ENCODE measurements at regions not wholly inside any gene's neighbourhood (a gene's known extent, or its start where the extent isn't known, plus 50 kb on each side); places are given as distances from the start of the nearest gene placed in this dataset.

DNA sequence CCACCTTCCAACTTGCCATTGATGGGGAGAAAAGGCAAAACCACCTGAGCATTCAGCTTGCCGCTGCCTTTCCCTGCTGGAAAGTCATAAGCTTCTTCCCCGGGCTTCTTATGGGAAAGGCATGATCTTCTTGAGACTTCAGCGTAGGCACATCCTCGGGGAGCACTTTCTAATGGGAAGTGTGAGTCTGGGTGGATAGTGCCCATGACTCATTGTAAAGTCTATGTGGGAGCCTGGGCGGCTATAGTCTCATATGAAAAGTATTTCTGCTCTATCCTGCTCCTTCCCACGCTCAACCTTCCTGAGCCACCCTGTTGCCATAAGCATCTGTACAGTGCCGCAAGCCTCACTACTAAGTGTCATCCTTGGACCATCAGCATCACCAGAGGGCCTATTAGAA, 309.9 kb upstream of the THBS1 start:
- Histone ChIP-seq H3K36me3 (no peaks in the 10 kb centered on the region), H3K27me3 (replicated peaks in 1 of 7) (no peaks in the 10 kb centered on the region), H3K4me3 (no peak overlapping the region), H3K27ac (no peak overlapping the region), H3K4me1 (no peaks in the 10 kb centered on the region), H3K9me3 (no peaks in the 10 kb centered on the region)
- no peak for DNase-seq
- intact Hi-C loops (cut with DNase I; ENCODE audit: low total_unique reads): no loop called here
- 79 to 93% (median 91%) methylated on average over 7 of the region's 7 CpGs for WGBS, 5 donors
- TF ChIP-seq, protein P1, sequence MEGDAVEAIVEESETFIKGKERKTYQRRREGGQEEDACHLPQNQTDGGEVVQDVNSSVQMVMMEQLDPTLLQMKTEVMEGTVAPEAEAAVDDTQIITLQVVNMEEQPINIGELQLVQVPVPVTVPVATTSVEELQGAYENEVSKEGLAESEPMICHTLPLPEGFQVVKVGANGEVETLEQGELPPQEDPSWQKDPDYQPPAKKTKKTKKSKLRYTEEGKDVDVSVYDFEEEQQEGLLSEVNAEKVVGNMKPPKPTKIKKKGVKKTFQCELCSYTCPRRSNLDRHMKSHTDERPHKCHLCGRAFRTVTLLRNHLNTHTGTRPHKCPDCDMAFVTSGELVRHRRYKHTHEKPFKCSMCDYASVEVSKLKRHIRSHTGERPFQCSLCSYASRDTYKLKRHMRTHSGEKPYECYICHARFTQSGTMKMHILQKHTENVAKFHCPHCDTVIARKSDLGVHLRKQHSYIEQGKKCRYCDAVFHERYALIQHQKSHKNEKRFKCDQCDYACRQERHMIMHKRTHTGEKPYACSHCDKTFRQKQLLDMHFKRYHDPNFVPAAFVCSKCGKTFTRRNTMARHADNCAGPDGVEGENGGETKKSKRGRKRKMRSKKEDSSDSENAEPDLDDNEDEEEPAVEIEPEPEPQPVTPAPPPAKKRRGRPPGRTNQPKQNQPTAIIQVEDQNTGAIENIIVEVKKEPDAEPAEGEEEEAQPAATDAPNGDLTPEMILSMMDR (IDR thresholded peaks at IDR 0.05 in 8 of 11, conservative IDR thresholded peaks at IDR 0.05 in 3 of 11): no peak
- TF ChIP-seq POLR2A (IDR thresholded peaks at IDR 0.05) (no peak), POLR2AphosphoS5 (IDR thresholded peaks at IDR 0.05) (no peak)

DNA sequence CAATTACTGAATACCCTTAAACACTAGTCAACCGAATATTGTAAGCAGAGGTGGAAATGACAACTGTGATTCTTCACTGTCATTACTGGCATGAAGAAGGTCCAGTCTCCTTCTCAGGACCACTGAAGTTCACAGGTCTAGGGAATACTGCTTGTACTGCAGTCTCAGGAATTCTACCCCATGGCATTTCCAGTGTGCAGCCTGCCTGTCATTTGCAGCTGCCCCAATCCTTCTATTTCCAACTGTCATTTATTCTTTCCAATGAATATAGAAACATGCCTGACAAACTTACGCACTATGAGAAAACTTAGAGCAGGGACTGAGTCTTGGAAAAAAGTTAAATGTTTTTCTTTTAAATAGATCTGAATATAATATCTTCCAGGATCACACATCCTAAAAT, 308.0 kb upstream of the THBS1 start:
- intact Hi-C loops (cut with DNase I; ENCODE audit: low total_unique reads): no loop called here
- no peaks in the 10 kb centered on the region for H3K9me3 ChIP-seq
- no peaks in the 10 kb centered on the region for H3K36me3 ChIP-seq
- no peaks in the 10 kb centered on the region for H3K4me1 ChIP-seq
- no peaks in the 10 kb centered on the region for H3K27me3 ChIP-seq (replicated peaks in 1 of 7)
- no peak overlapping the region for H3K4me3 ChIP-seq
- no peak overlapping the region for H3K27ac ChIP-seq
- WGBS, 5 donors: 85 to 100% (median 94%) methylated on average over 2 of the region's 2 CpGs
- no peak for DNase-seq
- TF ChIP-seq, protein P1 (IDR thresholded peaks at IDR 0.05 in 8 of 11, conservative IDR thresholded peaks at IDR 0.05 in 3 of 11): no peak
- TF ChIP-seq POLR2A (IDR thresholded peaks at IDR 0.05): no peak
- no peak for TF ChIP-seq POLR2AphosphoS5 (IDR thresholded peaks at IDR 0.05)

DNA sequence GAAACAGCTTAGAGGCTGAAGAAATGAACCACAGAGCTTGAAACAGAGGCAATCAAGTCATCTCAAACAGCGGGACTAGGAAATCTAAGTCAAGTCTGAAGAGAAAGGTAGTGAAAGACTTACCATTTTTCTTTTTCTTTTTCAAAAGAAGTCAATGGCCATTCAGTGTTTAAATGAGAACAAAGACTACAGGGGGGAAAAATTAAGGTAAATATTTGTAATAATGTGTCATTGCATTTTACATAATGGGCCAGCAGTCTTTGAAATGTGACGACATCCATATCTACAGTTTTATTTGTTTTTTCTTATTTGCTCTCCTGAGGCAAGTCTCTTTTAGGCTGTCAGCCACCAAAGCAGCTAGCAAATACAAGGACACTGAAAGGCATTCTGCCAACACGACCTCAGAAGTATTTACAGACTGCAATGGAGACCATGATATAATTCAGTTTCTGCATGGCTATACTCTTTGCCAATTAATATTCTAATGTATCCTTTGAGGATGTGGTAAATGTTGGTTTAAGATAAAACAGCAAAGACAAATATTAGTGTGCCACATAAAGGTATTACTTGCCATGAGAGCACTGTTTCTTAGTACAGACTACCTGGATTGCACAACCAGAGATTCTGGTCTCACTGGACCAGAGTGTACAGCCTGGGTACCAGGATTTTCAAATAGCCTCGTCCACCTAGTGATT, 307.0 kb upstream of the THBS1 start:
- Histone ChIP-seq H3K9me3 (no peaks in the 10 kb centered on the region), H3K4me1 (no peaks in the 10 kb centered on the region), H3K27ac (no peak overlapping the region), H3K4me3 (no peak overlapping the region), H3K36me3 (no peaks in the 10 kb centered on the region), H3K27me3 (replicated peaks in 1 of 7) (no peaks in the 10 kb centered on the region)
- intact Hi-C loops (cut with DNase I; ENCODE audit: low total_unique reads): no loop called here
- TF ChIP-seq POLR2AphosphoS5 (IDR thresholded peaks at IDR 0.05) (no peak), POLR2A (IDR thresholded peaks at IDR 0.05) (no peak)
- TF ChIP-seq, protein P1 (IDR thresholded peaks at IDR 0.05 in 8 of 11, conservative IDR thresholded peaks at IDR 0.05 in 3 of 11): no peak
- no peak for DNase-seq
- 64 to 76% (median 74%) methylated on average over 4 of the region's 4 CpGs for WGBS, 5 donors

- 54 to 90% (median 67%) methylated on average over 3 of the region's 3 CpGs for WGBS, 5 donors
- TF ChIP-seq, protein P1 (IDR thresholded peaks at IDR 0.05 in 8 of 11, conservative IDR thresholded peaks at IDR 0.05 in 3 of 11): no peak
- no peak for TF ChIP-seq POLR2AphosphoS5 (IDR thresholded peaks at IDR 0.05)
- TF ChIP-seq POLR2A (IDR thresholded peaks at IDR 0.05): no peak
- Histone ChIP-seq H3K4me3 (no peak overlapping the region), H3K27ac (no peak overlapping the region), H3K36me3 (no peaks in the 10 kb centered on the region), H3K4me1 (no peaks in the 10 kb centered on the region), H3K9me3 (no peaks in the 10 kb centered on the region), H3K27me3 (replicated peaks in 1 of 7) (no peaks in the 10 kb centered on the region)
- no peak for DNase-seq
- intact Hi-C loops (cut with DNase I; ENCODE audit: low total_unique reads): no loop called here
Observed at GRCh38 chr15:39275066-39275465, 305.8 kb upstream of the THBS1 start.

Data from spleen (tissue), 11 donors.